CD8-positive, alpha-beta memory T cell (primary cell): ENCODE measurements at regions not wholly inside any gene's neighbourhood (a gene's known extent, or its start where the extent isn't known, plus 50 kb on each side); places are given as distances from the start of the nearest gene placed in this dataset.
"Not testable (repeated sequence)": the region's sequence is repeated elsewhere in the genome, so short reads cannot be mapped to it uniquely, and the experiment has no call there.

Experiments used
- CTCF ChIA-PET: fragments of 350-600 bp; sonication (Branson Sonifier 250); formaldehyde crosslinking; loops from one replicate; lab custom pipeline; 2021; ENCODE audit warnings: antibody characterized with exemption; lab: Charles Lee
- POLR2A ChIA-PET: fragments of 350-600 bp; sonication (Branson Sonifier 250); formaldehyde crosslinking; loops from one replicate; lab custom pipeline; 2021; ENCODE audit warnings: antibody characterized with exemption; lab: Charles Lee
- DNase-seq, 5 donors: peaks; one replicate each; pipeline versions ENCODE4 v3.0.0 to v3.0.0-alpha.2; 2020 to 2022; ENCODE audit warnings: mixed read lengths in 1 of 5
- H3K27ac ChIP-seq: one replicate; pipeline ENCODE4 v1.7.0; 2013; ENCODE audit warnings: low read depth, mild to moderate bottlenecking, low read length, moderate library complexity
- H3K27me3 ChIP-seq: 2 replicates; pipeline ENCODE4 v1.7.0; 2013; ENCODE audit warnings: low read length, mild to moderate bottlenecking; ENCODE audit not compliant: insufficient read depth, poor library complexity, severe bottlenecking
- H3K36me3 ChIP-seq: 2 replicates; pipeline ENCODE4 v1.7.0; 2013; ENCODE audit warnings: mild to moderate bottlenecking, low read length, moderate library complexity; ENCODE audit not compliant: insufficient read depth
- H3K4me1 ChIP-seq: 2 replicates; pipeline ENCODE4 v1.7.0; 2013; ENCODE audit warnings: mild to moderate bottlenecking, low read length, moderate library complexity; ENCODE audit not compliant: insufficient read depth
- H3K4me3 ChIP-seq: 2 replicates; pipeline ENCODE4 v1.7.0; 2013; ENCODE audit warnings: mild to moderate bottlenecking, low read length
- H3K9me3 ChIP-seq: 2 replicates; pipeline ENCODE4 v1.7.0; 2013; ENCODE audit warnings: mild to moderate bottlenecking, low read length
- H3K27ac Mint-ChIP-seq, 8 donors: one replicate each; pipeline ENCODE4 v1.8.0; 2020 to 2021; ENCODE audit warnings: mixed read lengths in 8 of 8, mild to moderate bottlenecking in 6 of 8, inconsistent platforms in 3 of 8, moderate library complexity in 3 of 8
- H3K27me3 Mint-ChIP-seq, 2 donors: one replicate each; pipeline ENCODE4 v1.8.0; 2020 to 2021; ENCODE audit warnings: mixed read lengths in 2 of 2, mild to moderate bottlenecking in 1 of 2, moderate library complexity in 1 of 2
- H3K36me3 Mint-ChIP-seq, 3 donors: one replicate each; pipeline ENCODE4 v1.8.0; 2020 to 2021; ENCODE audit warnings: mixed read lengths in 3 of 3, inconsistent platforms in 1 of 3, mild to moderate bottlenecking in 1 of 3
- H3K4me1 Mint-ChIP-seq, 3 donors: one replicate each; pipeline ENCODE4 v1.8.0; 2020 to 2021; ENCODE audit warnings: mixed read lengths in 3 of 3, inconsistent platforms in 1 of 3, mild to moderate bottlenecking in 1 of 3
- H3K4me3 Mint-ChIP-seq, 7 donors: one replicate each; pipeline ENCODE4 v1.8.0; 2020 to 2021; ENCODE audit warnings: mixed read lengths in 7 of 7, mild to moderate bottlenecking in 6 of 7, moderate library complexity in 4 of 7, inconsistent platforms in 2 of 7
- H3K9me3 Mint-ChIP-seq, 5 donors: one replicate each; pipeline ENCODE4 v1.8.0; 2020 to 2022; ENCODE audit warnings: mixed read lengths in 5 of 5, mild to moderate bottlenecking in 3 of 5, moderate library complexity in 2 of 5, inconsistent platforms in 1 of 5

GRCh38 chr12:75751769-75752471 lies 240.5 kb upstream of the KRR1 start:
- ChIA-PET CTCF (no interaction called here), POLR2A (no interaction called here)
- H3K27me3 Mint-ChIP-seq = peaks cover 0 to 3% of the 10 kb centered on the region in 2 donors

GRCh38 chr12:75750716-75751306 lies 239.4 kb upstream of the KRR1 start:
- no peaks in the 10 kb centered on the region for H3K4me1 ChIP-seq
- no peaks in the 10 kb centered on the region for H3K36me3 ChIP-seq
- H3K36me3 Mint-ChIP-seq = peaks cover 0 to 3% (median 0%) of the 10 kb centered on the region in 3 donors
- DNase-seq = no peak
- no peaks in the 10 kb centered on the region for H3K9me3 ChIP-seq
- H3K27me3 Mint-ChIP-seq = peaks cover 0 to 3% of the 10 kb centered on the region in 2 donors
- H3K4me3 ChIP-seq = no peak overlapping the region
- no peaks in the 10 kb centered on the region for H3K27me3 ChIP-seq
- POLR2A ChIA-PET = no interaction called here
- H3K27ac Mint-ChIP-seq = no peak overlapping the region
- no peak overlapping the region for H3K27ac ChIP-seq
- H3K4me1 Mint-ChIP-seq = peaks cover 15 to 16% (median 15%) of the 10 kb centered on the region in 3 donors
- CTCF ChIA-PET = no interaction called here
- no peak overlapping the region for H3K4me3 Mint-ChIP-seq
- H3K9me3 Mint-ChIP-seq = peaks cover 0 to 7% (median 0%) of the 10 kb centered on the region in 5 donors

More at GRCh38 chr12:75751769-75752471, 240.5 kb upstream of the KRR1 start:
- Mint-ChIP-seq H3K4me1 (peaks cover 15 to 16% (median 15%) of the 10 kb centered on the region in 3 donors), H3K4me3 (no peak overlapping the region), H3K36me3 (peaks cover 0 to 3% (median 0%) of the 10 kb centered on the region in 3 donors), H3K9me3 (peaks cover 0 to 7% (median 0%) of the 10 kb centered on the region in 5 donors), H3K27ac (no peak overlapping the region)
- no peak overlapping the region for H3K27ac ChIP-seq
- H3K36me3 ChIP-seq = no peaks in the 10 kb centered on the region
- H3K4me3 ChIP-seq = no peak overlapping the region
- H3K4me1 ChIP-seq = no peaks in the 10 kb centered on the region
- DNase-seq = no peak
- no peaks in the 10 kb centered on the region for H3K27me3 ChIP-seq
- no peaks in the 10 kb centered on the region for H3K9me3 ChIP-seq

- H3K4me3 ChIP-seq, H3K4me3 Mint-ChIP-seq, H3K9me3 Mint-ChIP-seq, H3K27me3 ChIP-seq, H3K4me1 ChIP-seq, CTCF ChIA-PET, H3K4me1 Mint-ChIP-seq, H3K27ac ChIP-seq, H3K27ac Mint-ChIP-seq, H3K36me3 ChIP-seq, H3K9me3 ChIP-seq, H3K36me3 Mint-ChIP-seq, H3K27me3 Mint-ChIP-seq, DNase-seq, POLR2A ChIA-PET: not testable (repeated sequence)
Measured at GRCh38 chr12:75748990-75749389, 237.6 kb upstream of the KRR1 start.

GRCh38 chr12:75748136-75748535 lies 236.7 kb upstream of the KRR1 start:
- Histone ChIP-seq H3K9me3 (no peaks in the 10 kb centered on the region), H3K27ac (no peak overlapping the region), H3K4me3 (no peak overlapping the region), H3K4me1 (no peaks in the 10 kb centered on the region), H3K27me3 (no peaks in the 10 kb centered on the region), H3K36me3 (no peaks in the 10 kb centered on the region)
- Mint-ChIP-seq H3K27me3 (peaks cover 2 to 6% of the 10 kb centered on the region in 2 donors), H3K4me1 (no peaks in the 10 kb centered on the region), H3K9me3 (peaks cover 0 to 7% (median 0%) of the 10 kb centered on the region in 5 donors), H3K36me3 (peaks cover 0 to 3% (median 0%) of the 10 kb centered on the region in 3 donors), H3K4me3 (no peak overlapping the region), H3K27ac (no peak overlapping the region)
- ChIA-PET POLR2A (no interaction called here), CTCF (no interaction called here)
- DNase-seq = no peak

DNA sequence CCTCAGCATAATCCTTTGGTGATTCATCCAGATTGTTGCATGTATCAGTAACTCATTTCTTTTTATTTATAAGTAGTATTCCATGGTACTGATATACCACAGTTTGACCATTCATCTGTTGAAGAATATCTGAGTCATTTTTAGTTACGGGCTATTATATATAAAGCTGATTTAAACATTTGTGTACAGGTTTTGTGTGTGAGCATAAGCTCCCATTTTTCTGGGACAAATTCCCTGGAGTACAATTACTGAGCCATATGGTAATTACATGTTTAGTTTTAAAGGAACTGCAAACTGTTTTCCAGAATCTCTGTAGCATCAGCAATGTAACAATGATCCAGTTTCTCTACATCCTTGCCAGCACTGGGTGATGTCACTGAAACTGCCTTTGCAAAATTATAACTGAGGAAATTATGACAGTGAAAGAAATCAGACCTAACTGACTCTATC lies 236.2 kb upstream of the KRR1 start:
- no peak for DNase-seq
- H3K9me3 Mint-ChIP-seq = peaks cover 0 to 7% (median 0%) of the 10 kb centered on the region in 5 donors
- H3K4me1 Mint-ChIP-seq = no peaks in the 10 kb centered on the region
- H3K27ac ChIP-seq = no peak overlapping the region
- no peak overlapping the region for H3K4me3 Mint-ChIP-seq
- no peak overlapping the region for H3K27ac Mint-ChIP-seq
- H3K4me1 ChIP-seq = no peaks in the 10 kb centered on the region
- peaks cover 1 to 10% of the 10 kb centered on the region in 2 donors for H3K27me3 Mint-ChIP-seq
- no peaks in the 10 kb centered on the region for H3K27me3 ChIP-seq
- POLR2A ChIA-PET = no interaction called here
- H3K9me3 ChIP-seq = no peaks in the 10 kb centered on the region
- CTCF ChIA-PET = no interaction called here
- no peak overlapping the region for H3K4me3 ChIP-seq
- no peaks in the 10 kb centered on the region for H3K36me3 ChIP-seq
- H3K36me3 Mint-ChIP-seq = peaks cover 0 to 3% (median 0%) of the 10 kb centered on the region in 3 donors

DNA sequence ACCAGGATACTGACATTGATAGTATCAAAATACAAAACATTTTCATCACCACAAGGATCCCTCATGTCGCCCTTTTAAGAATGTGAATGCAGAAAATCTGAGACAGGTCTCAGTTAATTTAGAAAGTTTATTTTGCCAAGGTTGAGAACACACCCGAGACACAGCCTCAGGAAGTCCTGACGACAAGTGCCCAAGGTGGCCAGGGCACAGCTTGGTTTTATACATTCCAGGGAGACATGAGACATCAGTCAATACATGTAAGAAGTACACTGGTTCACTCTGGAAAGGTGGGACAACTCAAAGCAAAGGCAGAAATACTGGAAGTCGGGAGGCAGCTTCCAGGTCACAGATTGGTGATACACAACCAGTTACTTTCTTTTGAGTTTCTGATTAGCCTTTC lies 235.2 kb upstream of the KRR1 start:
- H3K27ac Mint-ChIP-seq = no peak overlapping the region
- no peak overlapping the region for H3K27ac ChIP-seq
- ChIA-PET CTCF (interaction anchor here (1.2 kb wide), 1 partner anchor 11 kb away, joined by 3 read pairs; no protein-coding TSS in a partner anchor), POLR2A (no interaction called here)
- H3K4me1 ChIP-seq = no peaks in the 10 kb centered on the region
- H3K4me1 Mint-ChIP-seq = no peaks in the 10 kb centered on the region
- no peaks in the 10 kb centered on the region for H3K36me3 ChIP-seq
- H3K9me3 ChIP-seq = no peaks in the 10 kb centered on the region
- no peaks in the 10 kb centered on the region for H3K27me3 ChIP-seq
- H3K4me3 Mint-ChIP-seq = no peak overlapping the region
- H3K27me3 Mint-ChIP-seq = peaks cover 1 to 12% of the 10 kb centered on the region in 2 donors
- no peak for DNase-seq
- peaks cover 0 to 3% (median 0%) of the 10 kb centered on the region in 3 donors for H3K36me3 Mint-ChIP-seq
- no peak overlapping the region for H3K4me3 ChIP-seq
- peaks cover 0 to 7% (median 0%) of the 10 kb centered on the region in 5 donors for H3K9me3 Mint-ChIP-seq

DNA sequence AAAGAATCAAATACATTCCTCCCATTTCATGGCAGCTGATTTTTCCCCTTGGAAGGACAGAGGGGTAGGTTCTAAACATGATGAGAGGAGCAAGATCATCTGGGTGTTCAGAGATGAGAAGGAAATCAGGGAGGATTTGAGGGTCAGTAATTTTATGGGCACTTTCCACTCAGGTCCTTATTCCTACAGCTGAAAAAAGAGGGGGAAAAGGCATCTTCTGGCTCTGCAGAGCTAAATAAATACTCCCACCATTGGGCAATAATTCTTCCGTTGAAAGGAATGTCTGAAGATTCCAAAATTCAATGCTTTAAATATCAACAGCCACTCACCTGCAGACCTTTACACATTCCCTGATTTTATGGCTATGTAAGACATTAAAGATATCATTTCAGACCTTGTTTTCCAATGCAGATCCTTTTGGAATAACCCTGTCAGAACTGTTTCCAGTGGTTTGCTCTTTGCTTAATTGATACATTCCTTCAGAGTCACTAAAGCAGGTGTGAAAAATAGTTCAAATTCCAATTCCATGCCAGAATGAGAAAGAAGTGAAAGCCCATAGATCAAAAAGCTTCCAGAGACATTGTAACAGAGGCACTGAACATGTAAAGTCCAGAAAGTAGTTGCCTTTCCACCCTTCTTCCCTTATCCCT lies 233.3 kb upstream of the KRR1 start:
- POLR2A ChIA-PET = no interaction called here
- Mint-ChIP-seq H3K4me1 (no peaks in the 10 kb centered on the region), H3K9me3 (peaks cover 0 to 6% (median 0%) of the 10 kb centered on the region in 5 donors), H3K27me3 (peaks cover 0 to 13% of the 10 kb centered on the region in 2 donors), H3K27ac (peak overlapping the region in 1 of 8 donors; percentile 30), H3K4me3 (no peak overlapping the region), H3K36me3 (peaks cover 0 to 3% (median 0%) of the 10 kb centered on the region in 3 donors)
- no peaks in the 10 kb centered on the region for H3K36me3 ChIP-seq
- H3K4me1 ChIP-seq = no peaks in the 10 kb centered on the region
- H3K27me3 ChIP-seq = no peaks in the 10 kb centered on the region
- DNase-seq = no peak
- no peak overlapping the region for H3K4me3 ChIP-seq
- no peak overlapping the region for H3K27ac ChIP-seq
- H3K9me3 ChIP-seq = no peaks in the 10 kb centered on the region
- CTCF ChIA-PET = interaction anchor here (1.2 to 1.8 kb wide), 2 partner anchors 9 to 12 kb away, joined by 4 to 5 read pairs; no protein-coding TSS in a partner anchor

DNA sequence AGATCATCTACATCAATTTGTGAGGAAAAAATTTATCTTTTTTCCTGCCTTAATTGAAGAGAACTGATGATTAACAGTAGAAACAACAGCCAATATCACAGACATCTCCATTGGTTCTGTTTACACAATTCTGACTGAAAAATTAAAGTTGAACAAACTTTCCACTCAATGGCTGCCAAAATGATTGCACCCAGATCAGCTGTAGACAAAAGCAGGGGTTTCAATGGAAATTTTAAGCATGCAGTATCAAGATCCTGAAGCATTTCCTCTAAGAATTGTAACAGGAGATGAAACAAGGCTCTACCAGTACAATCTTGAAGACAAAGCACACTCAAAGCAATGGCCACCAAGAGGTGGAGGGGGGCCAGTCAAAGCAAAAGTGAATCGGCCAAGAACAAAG lies 231.6 kb upstream of the KRR1 start:
- POLR2A ChIA-PET = no interaction called here
- CTCF ChIA-PET = no interaction called here

More for the DNA sequence above, 231.6 kb upstream of the KRR1 start:
- H3K9me3 ChIP-seq = no peaks in the 10 kb centered on the region
- H3K27ac ChIP-seq = no peak overlapping the region
- no peak for DNase-seq
- peaks cover 0 to under 1% (median 0%) of the 10 kb centered on the region in 3 donors for H3K36me3 Mint-ChIP-seq
- peaks cover 0 to 13% of the 10 kb centered on the region in 2 donors for H3K27me3 Mint-ChIP-seq
- no peak overlapping the region for H3K27ac Mint-ChIP-seq
- no peaks in the 10 kb centered on the region for H3K4me1 ChIP-seq
- no peaks in the 10 kb centered on the region for H3K36me3 ChIP-seq
- no peak overlapping the region for H3K4me3 Mint-ChIP-seq
- H3K4me3 ChIP-seq = no peak overlapping the region
- no peaks in the 10 kb centered on the region for H3K27me3 ChIP-seq
- no peaks in the 10 kb centered on the region for H3K9me3 Mint-ChIP-seq
- H3K4me1 Mint-ChIP-seq = peaks cover 0 to 7% (median 0%) of the 10 kb centered on the region in 3 donors
